HG03159 (cell line): ENCODE measurements at regions not wholly inside any gene's neighbourhood (a gene's known extent, or its start where the extent isn't known, plus 50 kb on each side); places are given as distances from the start of the nearest gene placed in this dataset.
"Not testable (repeated sequence)": the region's sequence is repeated elsewhere in the genome, so short reads cannot be mapped to it uniquely, and the experiment has no call there.

ENCODE experiments used
- ATAC-seq: cut with Tn5 transposase; IDR thresholded peaks from one replicate; pipeline ENCODE4 v1.9.1; 2021; ENCODE audit warnings: mild to moderate bottlenecking, moderate library complexity; ENCODE audit not compliant: unreplicated experiment

DNA sequence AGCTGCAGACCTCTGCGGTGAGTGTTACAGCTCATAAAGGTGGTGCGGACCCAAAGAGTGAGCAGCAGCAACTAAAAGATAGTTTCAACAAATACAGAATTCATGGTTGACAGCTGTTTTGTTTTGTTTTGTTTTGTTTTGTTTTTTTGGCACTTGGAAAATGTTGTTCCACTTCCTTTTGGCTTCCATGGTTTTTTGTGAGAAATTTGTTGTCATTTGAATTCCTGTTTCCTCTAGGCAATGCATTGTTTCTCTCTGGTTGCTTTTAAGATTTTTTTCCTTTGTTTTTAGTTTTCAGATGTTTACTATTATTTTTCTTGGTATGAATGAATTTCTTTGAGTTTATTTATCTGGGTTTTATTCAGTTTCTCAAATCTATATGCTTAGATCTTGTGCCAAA is 229.4 kb downstream of the MID1IP1 start:
- no peak for ATAC-seq

DNA sequence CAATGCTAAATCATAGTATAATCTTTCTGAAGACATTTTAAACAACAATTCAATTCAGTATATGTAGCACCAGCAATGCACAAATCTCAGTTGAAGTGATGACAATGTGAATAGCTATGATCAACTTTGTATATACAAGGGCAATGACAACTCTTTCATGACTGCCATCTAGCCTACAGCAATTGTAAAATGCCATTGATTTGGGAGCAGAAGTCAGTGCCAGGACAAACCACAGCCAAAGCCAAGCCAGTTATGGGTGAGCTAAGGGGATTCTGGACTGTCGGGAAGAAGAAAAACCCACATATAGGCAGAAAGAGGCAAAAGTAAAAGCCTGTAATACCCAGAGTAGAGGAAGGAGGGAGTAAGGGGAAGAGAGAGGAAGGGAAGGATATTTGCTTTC is 238.6 kb downstream of the MID1IP1 start:
- ATAC-seq = no peak

DNA sequence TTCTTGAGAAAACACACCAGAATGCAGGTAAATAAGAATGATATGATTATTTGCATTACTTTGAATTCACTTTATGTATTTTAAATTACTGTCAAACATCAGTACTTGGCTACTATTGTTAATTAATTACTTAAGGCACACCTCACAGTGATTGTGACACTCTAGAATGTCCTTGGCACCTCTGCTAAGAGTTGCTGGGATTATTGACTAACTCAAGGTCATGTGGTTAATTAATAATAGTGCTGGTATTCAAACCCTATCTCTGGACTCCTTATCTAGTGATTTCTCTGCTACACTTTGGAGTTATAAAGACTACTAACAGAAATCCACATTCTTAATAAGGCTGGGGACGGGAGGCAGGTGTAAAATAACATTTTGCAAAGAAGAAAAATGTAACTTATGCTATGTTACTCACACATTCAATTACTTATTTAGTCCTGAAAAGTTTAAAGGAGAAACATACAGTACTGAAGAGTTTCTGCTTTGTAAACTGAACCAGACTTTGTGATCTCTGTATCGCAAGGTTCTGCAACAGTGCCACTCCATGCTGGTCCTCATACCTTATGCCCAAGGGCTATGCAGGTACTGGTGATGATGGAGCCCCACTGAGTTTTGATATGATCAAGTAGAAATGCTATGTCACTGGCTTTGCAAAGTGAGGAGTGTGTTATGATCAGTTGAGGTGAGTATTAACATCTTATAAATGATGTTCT is 242.7 kb downstream of the MID1IP1 start:
- ATAC-seq = no peak

DNA sequence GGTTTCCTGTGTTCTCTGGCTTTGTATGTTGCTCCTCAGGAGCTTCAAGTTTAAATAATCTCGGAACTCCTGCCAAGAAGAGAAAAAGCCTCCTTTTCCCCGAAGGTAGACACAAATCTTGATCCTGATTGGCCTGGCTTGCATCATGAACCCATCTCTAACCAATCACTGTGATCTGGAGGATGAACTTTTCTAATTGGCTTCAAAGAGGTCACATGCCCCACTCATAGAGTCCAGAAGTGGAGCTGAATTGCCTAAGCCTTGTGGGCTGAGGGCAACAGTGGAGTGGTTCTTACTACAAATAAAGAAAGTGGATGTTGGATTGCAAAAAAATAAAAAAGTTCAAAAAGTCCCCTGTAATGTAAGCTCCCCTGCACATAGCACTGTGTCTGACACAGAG is 245.9 kb downstream of the MID1IP1 start:
- ATAC-seq = no peak

DNA sequence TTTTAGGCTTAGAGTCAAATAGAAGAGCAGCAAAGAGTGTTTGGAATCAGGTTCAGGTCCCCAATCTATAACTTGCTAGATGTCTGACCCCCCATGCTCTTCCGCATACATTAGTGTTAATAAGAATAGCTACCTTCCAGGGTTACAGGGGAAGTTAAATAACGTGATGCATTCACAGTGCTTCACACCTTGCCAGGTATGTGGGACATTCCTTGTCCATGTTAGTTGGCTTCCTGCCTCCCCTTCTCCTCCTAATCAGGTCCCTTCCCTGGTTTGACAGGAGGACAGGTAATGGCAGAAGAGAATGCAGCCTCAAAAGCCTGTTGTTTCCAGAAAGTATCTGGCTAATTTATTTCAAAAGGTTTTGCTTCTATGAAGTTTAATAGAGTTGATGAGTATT is 248.7 kb downstream of the MID1IP1 start:
- ATAC-seq = no peak

DNA sequence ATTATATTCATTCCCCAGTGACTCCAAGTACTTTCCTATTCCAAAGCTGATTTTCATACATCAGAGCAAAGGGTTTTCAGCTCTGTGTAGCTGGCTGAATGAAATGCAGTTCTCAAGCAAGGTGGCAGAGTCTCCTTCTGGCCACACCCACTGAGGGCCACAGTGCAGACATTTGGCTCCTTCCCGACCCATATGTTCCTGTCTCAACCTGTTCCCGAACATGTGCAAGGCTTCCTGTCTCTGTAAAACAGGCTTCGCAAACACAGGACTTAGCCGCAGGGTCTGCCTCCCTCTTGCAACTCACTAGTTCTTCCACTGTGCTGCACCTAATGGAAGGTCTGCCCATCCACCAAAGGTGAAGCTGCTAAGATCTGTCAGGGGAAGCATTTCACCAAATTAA is 249.2 kb downstream of the MID1IP1 start:
- ATAC-seq = no peak

- ATAC-seq = no peak
Measured at GRCh38 chrX:39052751-39053150, 251.5 kb downstream of the MID1IP1 start.

DNA sequence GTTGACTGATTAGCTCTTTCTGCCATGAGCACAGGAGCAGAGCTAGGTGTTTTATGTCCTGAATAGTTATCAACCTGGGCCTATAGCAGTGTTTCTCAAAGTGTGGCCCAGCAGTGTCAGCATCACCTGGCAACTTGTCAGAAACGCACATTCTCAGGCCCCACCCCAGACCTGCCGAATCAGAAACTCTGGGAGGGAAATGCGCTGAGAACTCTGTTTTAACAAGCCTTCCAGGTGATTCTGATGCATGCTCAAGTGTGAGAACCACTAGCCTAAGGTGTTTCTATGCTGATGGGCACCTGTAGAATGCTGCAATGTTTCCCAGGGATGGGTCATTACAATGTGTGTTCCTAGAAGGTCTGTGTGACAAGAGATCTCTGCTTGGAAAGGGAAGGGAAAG is 257.5 kb downstream of the MID1IP1 start:
- no peak for ATAC-seq

DNA sequence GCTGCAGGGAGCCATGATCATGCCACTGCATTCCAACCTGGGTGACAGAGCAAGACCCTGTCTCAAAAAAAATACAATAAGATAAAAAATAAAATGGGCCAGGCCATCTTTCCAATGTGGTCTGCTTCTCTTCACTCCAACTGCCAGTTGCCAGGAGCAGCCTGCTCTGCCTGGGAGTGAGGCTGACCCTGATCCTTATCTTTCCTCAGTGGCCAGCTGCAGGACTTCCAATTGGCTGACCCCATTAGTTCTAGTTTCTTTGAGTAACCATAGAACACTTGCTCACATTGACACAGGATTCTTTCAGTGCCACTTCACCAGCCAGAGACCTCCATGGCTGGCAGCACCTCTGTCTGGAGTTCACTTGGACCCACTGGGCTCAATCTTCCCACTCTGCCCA is 258.6 kb downstream of the MID1IP1 start:
- no peak for ATAC-seq

GRCh38 chrX:39063037-39063436 is 261.8 kb downstream of the MID1IP1 start:
- ATAC-seq = no peak

DNA sequence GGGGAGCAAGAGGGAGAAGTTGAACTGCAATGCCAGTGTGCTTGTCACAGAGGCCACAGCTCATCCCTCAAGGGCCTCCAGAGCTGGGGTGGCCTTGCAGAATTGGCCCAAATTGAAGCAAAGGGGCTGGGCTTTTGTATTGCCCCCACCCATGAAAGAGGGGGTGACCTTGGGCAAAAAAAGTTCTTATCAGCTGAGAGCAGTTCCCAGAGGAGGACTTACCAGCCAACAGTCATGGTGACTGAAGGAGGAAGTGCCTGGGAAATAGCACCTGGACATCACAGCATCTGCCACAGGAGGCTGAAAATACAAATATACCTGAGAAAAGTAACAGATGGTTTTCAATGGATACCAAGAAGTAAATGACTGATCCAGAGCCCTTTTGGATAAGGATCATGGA is 262.4 kb downstream of the MID1IP1 start:
- ATAC-seq = no peak

GRCh38 chrX:39065051-39065871 is 264.0 kb downstream of the MID1IP1 start:
- no peak for ATAC-seq

GRCh38 chrX:39067866-39068265 is 266.6 kb downstream of the MID1IP1 start:
- ATAC-seq = no peak

GRCh38 chrX:39068634-39069033 is 267.4 kb downstream of the MID1IP1 start:
- ATAC-seq = not testable (repeated sequence)

DNA sequence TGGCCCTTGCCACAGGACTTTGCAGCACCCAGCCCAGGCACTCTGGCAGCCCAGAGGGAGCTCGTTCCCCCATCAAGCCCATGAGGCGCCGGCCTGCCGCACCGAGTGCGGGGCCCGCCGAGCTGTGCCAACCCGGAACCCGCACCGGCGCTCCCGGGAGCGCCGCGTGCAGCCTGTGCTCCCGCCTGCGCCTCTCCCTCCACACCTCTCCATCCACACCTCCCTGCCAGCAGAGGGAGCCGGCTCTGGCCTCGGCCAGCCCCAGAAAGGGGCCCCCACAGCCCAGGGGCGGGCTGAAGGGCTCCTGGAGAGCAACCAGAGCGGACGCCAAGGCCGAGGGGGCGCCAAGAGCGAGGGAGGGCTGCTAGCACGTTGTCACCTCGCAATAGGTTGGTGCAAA is 268.8 kb downstream of the MID1IP1 start:
- ATAC-seq = no peak

DNA sequence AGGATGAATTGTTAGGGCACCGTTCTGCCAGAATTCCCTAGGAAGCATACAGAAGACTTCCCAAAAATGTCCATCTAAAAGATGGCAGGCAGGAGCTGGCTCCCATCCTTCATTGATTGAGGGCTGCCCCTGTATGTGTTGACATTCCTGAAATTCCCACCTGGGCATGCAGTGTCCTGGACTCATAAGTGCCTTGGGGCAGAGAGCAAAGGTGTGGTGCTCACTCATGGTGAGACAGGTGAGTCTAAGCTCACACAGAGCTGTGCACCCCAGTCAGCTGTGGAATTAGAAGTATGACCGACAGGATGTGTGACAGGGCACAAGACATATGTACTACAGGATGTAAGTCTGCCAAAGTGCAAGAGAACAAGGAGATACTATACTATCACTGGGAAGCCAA is 271.9 kb downstream of the MID1IP1 start:
- ATAC-seq = no peak

DNA sequence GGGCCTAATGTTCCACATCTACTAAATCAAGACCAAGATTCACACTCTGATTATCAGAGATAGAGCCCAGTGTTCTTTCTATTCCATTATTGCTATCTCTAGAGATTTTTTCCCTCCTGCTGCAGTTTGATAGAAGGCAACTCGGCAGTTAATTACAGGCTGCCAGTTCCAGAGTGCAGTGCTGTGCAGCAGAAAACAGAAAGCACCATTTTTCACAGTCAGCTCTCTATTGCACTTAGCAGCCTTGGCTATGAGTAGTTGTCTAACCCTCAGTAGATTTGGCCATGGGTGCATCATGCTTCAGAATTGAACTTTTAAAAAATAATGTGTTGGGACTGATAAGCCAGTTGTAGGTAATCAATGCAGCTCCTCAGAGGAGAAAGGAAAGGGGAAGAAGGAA is 295.3 kb downstream of the MID1IP1 start:
- no peak for ATAC-seq

DNA sequence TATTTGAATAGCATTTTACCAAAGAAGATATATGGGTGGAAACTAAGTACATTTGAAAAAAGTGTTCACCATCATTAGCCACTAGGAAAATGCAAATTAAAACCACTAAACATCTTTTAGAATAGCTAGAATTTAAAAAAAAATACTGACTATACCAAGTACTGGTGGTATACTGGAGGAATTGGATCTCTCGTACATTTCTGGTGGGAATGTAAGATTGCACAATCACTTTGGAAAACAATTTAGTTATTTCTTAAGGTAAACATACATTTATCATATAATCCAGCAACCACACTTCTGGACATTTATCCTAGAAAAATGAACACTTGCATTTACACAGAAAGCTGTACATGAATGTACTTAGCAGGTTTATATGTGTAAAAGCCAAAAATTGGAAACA is 303.5 kb downstream of the MID1IP1 start:
- no peak for ATAC-seq

DNA sequence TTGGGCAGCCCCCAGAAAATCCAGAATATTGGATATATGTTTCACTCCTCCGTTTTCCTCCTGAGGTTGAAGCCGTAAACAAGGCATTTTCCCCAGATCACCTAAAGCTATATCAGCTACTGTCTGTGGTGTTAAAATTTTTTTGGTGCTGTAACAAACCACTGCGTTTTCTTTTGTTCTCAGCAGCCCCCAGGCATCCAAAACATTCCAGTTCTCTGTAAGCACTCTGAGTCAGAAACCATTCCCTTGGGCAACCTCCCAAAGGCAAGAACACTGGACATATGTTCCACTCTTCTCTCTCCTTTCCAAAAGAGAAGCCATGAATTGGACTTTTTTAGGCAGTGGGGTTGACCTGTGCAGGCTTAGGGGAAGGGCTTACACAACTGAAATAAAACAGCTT is 310.9 kb downstream of the MID1IP1 start:
- no peak for ATAC-seq

- ATAC-seq = no peak
Measured at GRCh38 chrX:39115166-39115565, 313.9 kb downstream of the MID1IP1 start.

- no peak for ATAC-seq
Measured at GRCh38 chrX:39117101-39117500, 315.8 kb downstream of the MID1IP1 start.

DNA sequence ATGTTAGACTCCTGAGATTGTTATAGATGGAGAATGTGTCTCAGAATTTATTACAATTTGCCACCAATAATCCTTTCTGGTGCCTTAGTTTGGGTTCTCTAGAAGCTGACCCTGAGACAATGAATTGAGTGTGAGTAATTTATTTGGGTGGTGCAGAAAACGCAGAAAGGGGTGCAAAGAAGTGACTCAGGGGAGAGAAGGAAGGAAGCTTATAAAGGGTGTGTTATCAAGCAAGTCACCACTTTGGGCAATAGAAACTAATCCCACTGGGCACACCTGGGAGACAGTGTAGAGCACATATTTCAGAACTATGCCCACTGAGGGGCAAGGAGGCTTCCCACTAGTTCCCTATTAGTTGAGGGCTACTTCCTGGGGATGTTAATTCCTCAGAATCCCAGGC is 320.6 kb downstream of the MID1IP1 start:
- ATAC-seq = no peak
